ENCODE measurements at regions not wholly inside any gene's neighbourhood (a gene's known extent, or its start where the extent isn't known, plus 50 kb on each side); places are given as distances from the start of the nearest gene placed in this dataset.

GRCh38 chr6:169938731-169939130 lies 187.3 kb downstream of the ERMARD start:
- H3K4me3 ChIP-seq (ENCODE audit: low read depth in 2 of 2, low read length in 1 of 2), result no peak overlapping the region
- no peak for DNase-seq
- H3K27me3 ChIP-seq (ENCODE audit: insufficient read depth), result no peaks in the 10 kb centered on the region
- TF ChIP-seq NFIC (IDR thresholded peaks at IDR 0.05; ENCODE audit: borderline replicate concordance), result no peak
- no peak for TF ChIP-seq FOXM1 (IDR thresholded peaks at IDR 0.05; ENCODE audit: low read depth)
- no peak for TF ChIP-seq PBX3 (IDR thresholded peaks at IDR 0.05)
- TF ChIP-seq MXI1 (IDR thresholded peaks at IDR 0.05; ENCODE audit: low read depth, low read length), result no peak
- no peak for TF ChIP-seq YY1 (IDR thresholded peaks at IDR 0.05; ENCODE audit: low read depth)
- TF ChIP-seq TEAD4 (IDR thresholded peaks at IDR 0.05; ENCODE audit: borderline replicate concordance, insufficient read depth), result no peak
- TF ChIP-seq USF2 (IDR thresholded peaks at IDR 0.05; ENCODE audit: borderline replicate concordance, low read depth, low read length), result no peak
- TF ChIP-seq TCF12 (IDR thresholded peaks at IDR 0.05), result no peak
- ChIA-PET POLR2A (no interaction called here), CTCF (no interaction called here)
- H3K4me1 ChIP-seq (ENCODE audit: control insufficient read depth in 1 of 2, insufficient read depth in 2 of 2, low read depth in 1 of 2, low read length in 1 of 2), result peaks cover 0 to 34% of the 10 kb centered on the region in 2 experiments; a peak in 1 of 4 replicates
- H3K9ac ChIP-seq, result no peak overlapping the region
- no peak overlapping the region for H3K4me2 ChIP-seq
- H3K9me2 ChIP-seq, result no peaks in the 10 kb centered on the region
- no peaks in the 10 kb centered on the region for H3K9me3 ChIP-seq
- no peaks in the 10 kb centered on the region for H3F3A ChIP-seq (replicated peaks; ENCODE audit: insufficient read depth)
- no peaks in the 10 kb centered on the region for H3K79me2 ChIP-seq (ENCODE audit: insufficient read depth)
- no peaks in the 10 kb centered on the region for H4K20me1 ChIP-seq (ENCODE audit: insufficient read depth)
- H3K36me3 ChIP-seq (replicated peaks in 1 of 2; ENCODE audit: control insufficient read depth in 1 of 2, insufficient read depth in 2 of 2, low read length in 1 of 2), result no peaks in the 10 kb centered on the region
- H2AFZ ChIP-seq (ENCODE audit: low read depth), result no peak overlapping the region
- WGBS (ENCODE audit: low lambda C conversion rate), result 80% methylated on average over 9 of the region's 15 CpGs
- H3K27ac ChIP-seq (ENCODE audit: low read depth in 2 of 2, low read length in 1 of 2), result no peak overlapping the region

- Histone ChIP-seq H3K79me2 (ENCODE audit: insufficient read depth) (no peaks in the 10 kb centered on the region), H3K9me2 (no peaks in the 10 kb centered on the region), H4K20me1 (ENCODE audit: insufficient read depth) (no peaks in the 10 kb centered on the region), H3K4me3 (ENCODE audit: low read depth in 2 of 2, low read length in 1 of 2) (no peak overlapping the region), H3K9me3 (no peaks in the 10 kb centered on the region), H3K36me3 (replicated peaks in 1 of 2; ENCODE audit: control insufficient read depth in 1 of 2, insufficient read depth in 2 of 2, low read length in 1 of 2) (no peaks in the 10 kb centered on the region), H3K27ac (ENCODE audit: low read depth in 2 of 2, low read length in 1 of 2) (no peak overlapping the region), H3K27me3 (ENCODE audit: insufficient read depth) (no peaks in the 10 kb centered on the region), H3K9ac (no peak overlapping the region), H3K4me1 (ENCODE audit: control insufficient read depth in 1 of 2, insufficient read depth in 2 of 2, low read depth in 1 of 2, low read length in 1 of 2) (peaks cover 0 to 37% of the 10 kb centered on the region in 2 experiments; a peak in 1 of 4 replicates), H3K4me2 (no peak overlapping the region), H2AFZ (ENCODE audit: low read depth) (no peak overlapping the region), H3F3A (replicated peaks; ENCODE audit: insufficient read depth) (no peaks in the 10 kb centered on the region)
- CTCF ChIA-PET, result no interaction called here
- no peak for TF ChIP-seq GABPA (IDR thresholded peaks at IDR 0.05; ENCODE audit: low read depth)
- TF ChIP-seq YY1 (IDR thresholded peaks at IDR 0.05; ENCODE audit: low read depth), result no peak
- no peak for TF ChIP-seq TCF12 (IDR thresholded peaks at IDR 0.05)
- TF ChIP-seq EZH2phosphoT487 (IDR thresholded peaks at IDR 0.05; ENCODE audit: borderline replicate concordance, low read depth), result no peak
- TF ChIP-seq USF2 (IDR thresholded peaks at IDR 0.05; ENCODE audit: borderline replicate concordance, low read depth, low read length), result no peak
- no peak for TF ChIP-seq EP300 (IDR thresholded peaks at IDR 0.05; ENCODE audit: borderline replicate concordance in 1 of 2, low read depth in 1 of 2, low read length in 1 of 2)
- WGBS (ENCODE audit: low lambda C conversion rate), result 64% methylated on average over 12 of the region's 14 CpGs
- POLR2A ChIA-PET, result no interaction called here
- DNase-seq, result no peak
These were observed 186.9 kb downstream of the ERMARD start for GRCh38 chr6:169938262-169938701.

Measured in SK-N-SH (cell line).